OCI-LY3 (cell line): ENCODE measurements at regions not wholly inside any gene's neighbourhood (a gene's known extent, or its start where the extent isn't known, plus 50 kb on each side); places are given as distances from the start of the nearest gene placed in this dataset.

Source experiments
- CTCF ChIP-seq: fragments of 200-600, 300-600 bp; sonication (generic); IDR thresholded peaks from 2 replicates; pipeline ENCODE4 v1.5.1; 2014; ENCODE audit warnings: antibody characterized with exemption, low read length, low read depth
- EZH2phosphoT487 ChIP-seq: fragments of 200-600 bp; shearing (Covaris generic); IDR thresholded peaks from 2 replicates; pipeline ENCODE4 v1.6.1; 2018; ENCODE audit warnings: antibody characterized with exemption, mixed run types, low read depth

- TF ChIP-seq CTCF, result no peak
- TF ChIP-seq EZH2phosphoT487, result no peak
Observed at GRCh38 chr18:42447688-42448087, 492.7 kb downstream of the PIK3C3 start.
